ENCODE measurements at regions not wholly inside any gene's neighbourhood (a gene's known extent, or its start where the extent isn't known, plus 50 kb on each side); places are given as distances from the start of the nearest gene placed in this dataset.
A peak's percentile ranks its signal among the peaks of the same experiment; 100 is the strongest.

DNA sequence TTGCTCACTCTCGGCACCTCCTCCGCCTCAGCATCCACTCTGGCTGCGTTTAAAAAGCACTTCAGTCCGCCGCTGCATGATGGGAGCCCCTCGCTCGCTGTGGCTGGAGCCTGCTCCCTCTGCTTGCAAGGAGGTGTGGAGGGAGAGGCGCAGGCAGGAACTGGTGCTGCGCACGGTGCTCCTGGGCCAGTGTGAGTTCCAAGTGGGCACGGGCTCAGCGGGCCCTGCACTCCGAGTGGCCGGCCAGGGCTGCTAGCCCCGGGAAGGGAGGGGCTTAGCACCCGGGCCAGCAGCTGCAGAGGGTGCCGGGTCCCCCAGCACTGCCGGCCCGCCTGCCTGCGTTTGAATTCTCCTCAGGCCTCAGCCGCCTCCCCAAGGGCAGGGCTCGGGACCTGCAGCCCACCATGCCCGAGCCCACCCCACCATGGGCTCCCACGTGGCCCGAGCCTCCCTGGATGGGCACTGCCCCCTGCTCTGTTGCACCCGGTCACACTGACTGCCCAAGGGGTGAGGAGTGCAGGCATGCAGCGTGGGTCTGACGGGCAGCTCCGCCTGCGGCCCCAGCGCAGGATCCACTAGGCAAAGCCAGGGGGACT is 1599.5 kb downstream of the NCAM2 start:
- no peak for DNase-seq

DNA sequence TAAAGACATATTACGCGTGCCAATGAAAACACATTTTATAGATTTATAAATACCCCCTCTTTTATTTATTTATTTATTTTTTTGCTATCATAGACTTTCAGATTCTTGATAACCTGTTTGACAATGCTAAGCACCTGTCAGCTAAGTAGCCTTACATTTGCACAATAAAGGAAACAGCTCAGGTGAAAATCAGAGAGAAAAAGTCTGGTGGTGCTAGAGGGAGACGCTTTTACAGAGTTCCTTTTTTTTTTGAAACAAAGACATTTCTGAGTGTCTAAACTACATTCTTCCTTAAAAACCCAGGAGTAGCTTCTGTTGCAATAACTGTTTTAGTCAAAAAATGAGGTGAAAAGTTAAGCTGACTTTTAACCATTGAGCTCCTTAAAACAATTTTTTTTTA is 1611.6 kb downstream of the NCAM2 start:
- no peak for DNase-seq

DNA sequence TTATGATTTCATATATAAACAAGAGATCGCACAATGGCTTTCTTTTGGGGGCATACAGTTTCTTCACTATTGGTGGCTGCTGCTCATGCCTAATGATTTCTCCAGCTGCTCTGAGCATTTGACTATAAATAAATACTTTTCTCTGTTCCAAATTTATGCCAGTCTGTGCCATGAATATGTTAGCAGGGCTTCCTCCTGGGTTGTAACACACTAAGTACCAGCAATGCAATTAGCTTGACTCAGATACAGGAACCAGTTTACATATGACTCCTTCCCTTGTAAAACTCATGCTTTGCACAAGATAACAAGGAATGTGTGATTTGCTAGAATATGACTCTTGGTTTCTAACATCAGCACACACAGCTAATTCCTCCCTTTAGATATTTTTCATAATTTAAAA is 1629.7 kb downstream of the NCAM2 start:
- no peak for DNase-seq

DNA sequence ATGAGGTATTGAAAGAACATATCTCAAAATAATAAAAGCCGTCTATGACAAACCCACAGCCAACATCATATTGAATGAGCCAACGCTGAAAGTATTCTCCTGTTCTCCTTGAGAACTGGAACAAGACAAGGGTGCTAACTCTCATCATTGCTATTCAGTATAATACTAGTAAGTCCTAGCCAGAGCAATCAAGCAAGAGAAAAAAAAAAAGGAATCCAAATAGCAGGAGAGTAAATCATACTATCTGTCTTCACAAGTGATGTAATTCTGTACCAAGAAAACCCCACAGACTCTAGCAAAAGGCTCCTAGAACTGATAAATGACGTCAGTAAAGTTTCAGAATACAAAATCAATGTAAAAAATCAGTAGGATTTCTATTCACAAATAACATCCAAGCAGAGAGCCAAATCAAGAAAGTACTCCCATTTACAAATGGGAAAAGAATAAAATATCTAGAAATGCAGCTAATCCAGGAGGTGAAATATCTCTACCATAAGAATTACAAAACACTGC is 1632.8 kb downstream of the NCAM2 start:
- DNase-seq = no peak

DNA sequence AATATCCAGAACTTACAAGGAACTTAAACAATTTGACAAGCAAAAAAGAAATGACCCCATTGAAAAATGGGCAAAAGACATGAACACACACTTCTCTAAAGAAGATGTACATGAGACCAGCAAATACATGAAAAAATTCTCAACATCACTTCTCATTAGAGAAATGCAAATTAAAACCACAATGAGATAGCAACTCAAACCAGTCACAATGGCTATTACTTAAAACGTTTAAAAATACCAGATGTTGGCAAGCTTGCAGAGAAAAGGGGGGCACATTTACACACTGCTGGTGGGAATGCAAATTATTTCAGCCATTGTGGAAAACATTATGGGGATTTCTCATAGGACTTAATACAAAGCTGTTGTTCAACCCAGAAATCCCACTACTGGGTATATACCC is 1634.0 kb downstream of the NCAM2 start:
- DNase-seq = no peak

DNA sequence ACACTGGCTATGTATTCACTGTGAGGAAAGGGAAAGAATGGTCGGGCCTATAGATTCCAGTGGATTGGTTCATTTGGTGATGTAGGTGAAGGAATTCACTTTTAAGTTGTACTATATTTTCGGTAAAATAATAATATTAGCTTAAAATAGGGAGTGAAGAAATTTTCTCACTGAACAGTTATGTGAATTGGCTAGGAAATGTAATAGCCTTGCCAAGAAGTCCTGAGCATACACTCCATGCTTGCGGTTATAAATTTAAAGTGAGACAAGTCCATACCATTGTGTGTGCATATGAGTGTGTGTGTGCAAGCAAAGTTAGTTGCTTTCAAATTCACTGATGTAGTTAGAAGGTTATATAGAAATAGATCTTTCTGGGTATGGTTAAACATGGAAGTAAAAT is 1651.0 kb downstream of the NCAM2 start:
- no peak for DNase-seq

DNA sequence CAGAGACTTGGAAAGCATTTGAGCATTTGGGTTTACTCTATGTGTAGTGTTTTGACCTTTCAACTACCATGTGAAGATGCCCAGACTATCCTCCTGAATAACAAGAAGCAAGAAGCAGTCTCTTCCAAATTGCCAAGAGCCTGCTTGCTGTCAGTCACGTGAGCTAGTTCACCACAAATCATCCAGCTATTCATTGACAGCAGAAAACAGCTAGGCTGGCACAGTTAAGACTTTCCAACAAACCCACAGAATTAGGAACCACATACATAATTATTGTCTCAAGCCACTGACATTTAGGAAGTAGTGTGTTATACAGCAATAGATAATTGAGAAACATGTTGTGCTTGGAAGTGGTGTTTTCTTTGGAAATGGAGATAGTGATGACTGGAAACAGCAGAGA is 1652.0 kb downstream of the NCAM2 start:
- no peak for DNase-seq

DNA sequence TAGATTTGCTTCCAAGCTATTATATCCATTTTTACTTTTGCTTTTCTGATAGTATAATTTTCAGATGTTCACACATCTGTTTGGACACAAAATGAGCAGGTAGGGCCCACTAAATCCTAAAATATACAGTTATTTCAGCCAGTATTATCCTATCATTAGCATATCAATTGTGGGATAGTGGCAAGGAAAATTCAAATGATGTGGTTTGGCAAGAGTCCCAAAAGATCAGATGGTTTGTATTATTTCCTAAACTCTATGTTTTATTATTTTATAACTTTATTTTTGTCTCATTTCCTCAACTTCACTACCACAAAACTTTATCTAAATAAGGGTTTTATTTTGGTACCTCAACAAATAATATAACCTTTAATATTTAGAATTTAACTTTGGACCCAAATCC is 1659.6 kb downstream of the NCAM2 start:
- no peak for DNase-seq

DNA sequence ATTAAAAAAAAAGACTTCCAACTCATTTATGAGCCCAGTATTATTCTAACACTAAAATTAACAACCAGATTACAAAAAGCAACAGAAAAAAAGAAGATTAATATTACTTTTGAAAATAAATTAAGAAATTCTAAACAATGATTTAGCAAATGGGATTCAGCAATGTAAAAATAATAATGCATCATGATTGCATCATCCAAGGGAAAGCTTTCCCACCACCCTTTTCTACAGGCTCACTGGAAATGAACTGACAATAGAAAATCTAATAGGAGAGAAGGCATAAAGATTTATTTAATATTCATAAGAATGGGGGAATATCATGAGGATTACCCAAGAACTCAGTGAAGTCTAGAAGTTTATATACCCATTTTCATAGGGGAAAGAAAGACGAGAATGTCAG is 1671.9 kb downstream of the NCAM2 start:
- DNase-seq = no peak

DNA sequence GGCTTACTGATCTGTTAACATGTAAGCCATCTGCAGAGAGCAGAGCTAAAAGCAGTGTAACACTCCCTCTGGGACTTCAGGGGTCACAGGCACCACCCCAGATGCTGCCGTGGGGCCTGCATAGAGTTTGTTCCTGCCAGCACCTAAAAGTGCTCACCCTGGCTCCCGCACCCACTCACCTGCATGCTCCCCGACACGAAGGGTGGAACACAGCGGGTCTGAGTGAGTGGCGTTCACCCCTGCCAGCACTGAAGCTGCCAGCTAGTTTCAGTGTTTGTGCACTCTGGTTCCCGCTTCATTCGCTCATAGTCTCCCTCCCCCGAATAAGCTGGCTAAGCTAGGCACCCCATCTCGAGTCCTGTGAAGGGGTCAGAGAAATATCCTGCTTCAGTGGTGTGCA is 1681.0 kb downstream of the NCAM2 start:
- no peak for DNase-seq

DNA sequence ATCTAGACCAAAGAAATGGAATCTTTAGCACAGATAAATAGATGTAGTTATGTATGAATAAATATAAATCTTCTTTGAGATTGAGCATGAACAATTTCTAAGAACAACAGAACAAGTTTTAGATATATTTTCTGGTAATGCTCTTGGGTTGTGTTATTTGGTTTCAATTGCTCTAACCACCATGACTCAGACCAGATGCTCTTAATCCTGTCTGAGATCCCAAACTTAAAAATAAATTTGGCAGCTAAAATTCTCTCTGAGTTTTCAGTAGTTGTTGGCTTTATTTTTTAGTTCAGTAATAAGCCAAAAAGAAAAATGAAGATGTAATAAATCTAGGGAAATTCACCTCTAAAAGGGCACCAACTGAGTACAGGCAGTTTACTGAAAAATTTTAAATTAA is 1693.4 kb downstream of the NCAM2 start:
- DNase-seq = no peak

DNA sequence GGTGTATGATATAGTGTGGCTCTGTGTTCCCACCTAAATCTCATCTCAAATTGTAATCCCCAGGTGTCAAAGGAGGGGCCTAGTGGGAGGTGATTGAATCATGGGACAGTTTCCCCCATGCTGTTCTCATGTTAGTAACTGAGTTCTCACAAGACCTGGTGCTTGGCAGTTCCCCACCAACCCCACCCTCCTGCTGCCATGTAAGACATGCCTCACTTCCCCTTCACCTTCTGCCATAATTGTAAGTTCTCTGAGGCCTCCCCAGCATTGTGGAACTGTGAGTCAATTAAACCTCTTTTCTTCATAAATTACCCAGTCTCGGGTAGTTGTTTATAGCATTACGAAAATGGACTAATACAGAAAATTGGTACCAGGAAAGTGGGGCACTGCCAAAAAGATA is 1705.3 kb downstream of the NCAM2 start:
- DNase-seq = no peak

DNA sequence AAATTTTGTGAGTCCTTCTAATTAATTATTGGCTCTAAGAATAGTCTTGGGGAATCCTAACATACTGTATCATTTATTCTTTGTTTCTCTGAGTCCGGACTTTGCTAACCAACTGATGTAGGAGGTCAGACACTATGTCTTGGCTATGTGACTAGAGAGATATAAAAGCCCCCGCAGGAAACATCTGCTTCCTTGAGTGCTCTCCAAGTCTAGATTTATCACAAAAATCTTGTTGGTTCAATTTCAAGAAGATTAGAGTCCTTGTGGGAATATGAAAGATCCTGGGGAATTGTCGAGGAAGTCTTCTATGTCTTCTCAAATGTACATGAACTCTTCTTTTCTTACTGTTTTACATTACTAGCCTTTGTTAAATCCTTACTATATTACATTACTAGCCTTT is 1712.5 kb downstream of the NCAM2 start:
- DNase-seq = no peak

DNA sequence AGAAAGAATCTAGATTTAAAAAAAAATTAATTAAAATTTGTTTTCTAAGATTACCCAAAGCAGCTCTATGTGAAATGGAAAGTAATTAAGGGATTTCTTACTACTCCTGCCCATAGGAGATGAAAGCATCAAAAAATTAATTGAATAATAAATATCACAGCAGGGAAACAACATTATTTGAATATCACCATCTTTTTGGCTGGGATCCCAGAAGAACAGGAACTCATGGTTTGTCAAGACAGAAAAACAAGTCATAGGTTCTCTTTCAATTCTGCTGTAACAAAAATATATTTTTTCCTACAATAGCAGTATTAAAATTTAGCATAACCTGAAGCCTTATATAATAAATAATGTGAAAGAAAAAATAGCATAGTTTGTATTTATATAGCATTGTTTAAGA is 1713.4 kb downstream of the NCAM2 start:
- DNase-seq = no peak

DNA sequence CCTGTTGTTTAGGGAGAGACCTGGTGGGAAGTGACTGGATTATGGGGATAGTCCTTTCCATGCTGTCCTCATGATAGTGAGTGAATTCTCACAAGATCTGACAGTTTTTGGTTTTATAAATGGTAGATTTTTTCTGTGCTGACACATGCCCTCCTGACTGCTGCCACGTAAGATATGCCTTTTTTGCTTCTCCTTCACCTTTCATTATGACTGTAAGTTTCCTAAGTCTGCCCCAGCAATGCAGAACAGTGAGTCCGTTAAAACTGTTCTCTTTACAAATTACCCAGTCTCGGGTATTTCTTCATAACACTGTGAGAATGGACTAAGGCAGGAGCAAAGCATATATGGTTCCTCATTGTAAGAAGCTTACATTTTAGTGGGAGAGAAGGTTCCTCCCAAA is 1727.2 kb downstream of the NCAM2 start:
- no peak for DNase-seq

DNA sequence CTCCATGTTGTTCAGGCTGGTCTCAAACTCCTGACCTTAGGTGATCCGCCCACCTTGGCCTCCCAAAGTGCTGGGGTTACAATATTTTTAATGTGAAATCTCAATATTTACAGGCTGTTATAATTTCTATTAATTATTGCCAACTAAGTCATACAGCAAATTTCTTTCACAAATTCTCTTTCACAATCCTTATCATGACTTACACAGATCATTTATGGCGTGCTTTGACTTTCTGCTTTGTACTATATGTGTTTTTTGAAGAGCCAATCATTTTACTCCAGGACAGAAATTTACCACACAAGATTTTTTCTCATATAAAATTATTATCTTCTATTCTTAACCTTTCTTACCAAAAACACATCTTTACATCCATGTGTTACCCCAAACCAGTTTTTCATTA is 1729.9 kb downstream of the NCAM2 start:
- DNase-seq = no peak

DNA sequence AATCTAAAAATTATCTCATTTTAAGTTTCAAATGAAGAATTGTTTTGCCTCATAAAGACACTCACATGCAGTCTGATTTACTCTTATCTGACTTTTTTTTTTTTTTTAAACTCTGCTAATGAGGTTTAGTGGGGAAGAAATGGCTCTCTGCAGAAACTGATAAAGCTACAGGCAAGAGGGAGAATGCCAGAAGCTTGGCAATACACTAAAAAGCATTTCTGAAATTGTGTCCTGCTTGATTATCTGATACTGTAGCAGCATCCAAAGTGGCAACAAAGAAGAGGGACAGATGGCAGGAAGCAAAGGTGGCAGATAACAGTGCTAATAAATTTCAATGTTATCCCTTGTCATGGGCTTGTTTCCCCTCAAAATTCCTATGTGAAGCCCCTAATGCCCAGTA is 1744.9 kb downstream of the NCAM2 start:
- no peak for DNase-seq

DNA sequence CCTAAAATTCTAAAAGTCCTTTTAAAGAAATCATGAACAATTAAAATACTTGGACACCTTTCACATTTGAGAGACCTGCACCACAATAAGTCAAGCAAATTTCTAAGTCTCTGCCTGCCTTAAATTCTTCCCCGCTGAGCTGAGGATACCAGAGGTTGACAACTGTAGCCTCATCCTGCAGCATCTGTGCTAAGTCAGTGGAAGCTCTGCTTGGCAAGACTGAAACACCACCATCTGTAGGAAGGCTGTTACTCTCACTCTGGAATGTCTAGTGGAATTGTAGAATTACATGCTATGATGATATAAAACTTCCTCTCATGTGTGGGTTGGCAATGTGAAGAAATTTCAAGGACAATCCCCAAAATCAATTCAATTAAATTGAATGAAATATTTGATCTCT is 1756.5 kb downstream of the NCAM2 start:
- no peak for DNase-seq

DNA sequence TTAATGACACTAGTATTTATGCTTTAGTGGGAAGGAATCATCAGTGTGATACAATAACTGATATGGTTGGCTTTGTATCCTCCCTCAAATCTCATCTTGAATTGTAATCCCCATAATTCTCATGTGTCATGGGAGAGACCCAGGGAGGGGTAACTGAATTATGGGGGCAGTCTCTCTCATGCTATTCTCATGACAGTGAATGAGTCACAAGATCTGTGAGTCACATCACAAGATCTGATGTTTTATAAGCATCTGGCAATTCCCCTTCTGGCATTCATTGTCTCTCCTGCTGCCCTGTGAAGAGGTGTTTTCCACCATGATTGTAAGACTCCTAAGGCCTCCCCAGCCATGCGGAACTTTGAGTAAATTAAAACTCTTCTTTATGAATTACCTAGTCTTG is 1760.3 kb downstream of the NCAM2 start:
- no peak for DNase-seq

DNA sequence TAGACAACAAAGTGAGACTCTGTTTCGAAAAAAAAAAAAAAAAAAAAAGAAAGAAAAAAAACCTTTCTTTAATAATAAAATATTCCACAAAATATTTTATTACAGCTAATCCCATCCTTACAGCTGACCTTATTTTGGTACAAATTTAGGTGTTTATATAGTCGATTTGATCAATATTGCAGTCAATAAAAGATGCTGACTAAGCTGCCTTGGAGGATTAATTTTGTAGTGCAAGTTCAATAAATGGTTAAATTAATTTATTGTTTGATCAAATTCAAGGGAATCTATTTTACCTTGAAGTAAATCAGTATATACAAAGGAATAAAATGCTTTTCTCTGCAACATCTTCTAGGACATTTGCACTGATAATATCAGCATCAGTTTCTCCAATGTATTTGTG is 1764.3 kb downstream of the NCAM2 start:
- DNase-seq = no peak

DNA sequence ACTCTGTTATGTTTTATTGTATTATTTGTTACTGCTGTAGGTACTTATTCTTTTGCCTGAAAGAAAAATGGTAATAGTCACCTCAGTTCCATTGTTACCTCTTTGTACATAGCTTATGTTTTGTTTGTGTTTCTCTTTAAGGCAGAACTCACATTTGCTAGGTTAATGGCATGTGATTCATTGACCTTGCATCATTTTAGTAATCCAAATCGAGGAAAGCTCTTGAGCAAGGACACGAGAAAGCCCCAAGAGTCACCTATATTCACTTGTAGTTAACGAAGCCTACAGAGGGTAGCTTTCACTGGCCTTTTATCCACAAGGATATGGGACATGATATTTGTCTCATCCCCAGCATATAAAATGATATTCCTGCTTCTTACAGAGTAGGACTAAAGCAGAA is 1765.2 kb downstream of the NCAM2 start:
- no peak for DNase-seq

DNA sequence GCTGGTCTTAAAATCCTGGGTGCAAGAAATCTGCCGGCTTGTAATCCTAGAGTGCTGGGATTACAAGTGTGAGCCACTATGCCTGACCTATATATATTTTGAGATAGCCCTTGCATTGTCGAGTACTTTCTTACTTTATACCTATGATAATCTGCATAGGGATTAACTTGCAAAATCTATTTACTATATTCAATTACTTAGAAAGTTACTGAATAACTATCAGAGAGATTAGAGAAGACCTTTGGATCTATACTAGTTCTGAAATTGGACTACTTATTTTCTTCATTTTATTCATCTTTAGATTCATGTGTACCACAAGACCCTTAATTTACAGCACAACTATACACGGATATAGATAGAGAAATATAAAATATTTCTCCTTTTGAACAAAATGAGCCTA is 1766.0 kb downstream of the NCAM2 start:
- no peak for DNase-seq

DNA sequence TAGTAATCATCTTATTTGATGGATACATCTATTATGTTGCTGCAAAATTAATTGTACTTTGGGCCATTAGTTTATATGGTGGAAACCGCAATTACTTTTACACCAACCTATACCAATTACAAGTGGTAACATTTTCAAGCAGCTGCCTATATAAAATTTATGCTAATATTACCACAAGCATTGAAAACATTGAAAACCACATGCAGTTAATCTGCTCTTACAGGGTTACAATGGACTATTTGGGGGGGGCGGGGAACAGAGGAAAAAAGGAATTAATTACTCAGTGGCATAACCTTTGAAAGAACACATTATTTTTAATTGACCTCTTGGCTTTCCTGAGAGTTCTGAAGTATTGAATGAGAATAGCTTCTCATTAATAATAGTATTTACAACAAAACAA is 1793.2 kb downstream of the NCAM2 start:
- DNase-seq = no peak

DNA sequence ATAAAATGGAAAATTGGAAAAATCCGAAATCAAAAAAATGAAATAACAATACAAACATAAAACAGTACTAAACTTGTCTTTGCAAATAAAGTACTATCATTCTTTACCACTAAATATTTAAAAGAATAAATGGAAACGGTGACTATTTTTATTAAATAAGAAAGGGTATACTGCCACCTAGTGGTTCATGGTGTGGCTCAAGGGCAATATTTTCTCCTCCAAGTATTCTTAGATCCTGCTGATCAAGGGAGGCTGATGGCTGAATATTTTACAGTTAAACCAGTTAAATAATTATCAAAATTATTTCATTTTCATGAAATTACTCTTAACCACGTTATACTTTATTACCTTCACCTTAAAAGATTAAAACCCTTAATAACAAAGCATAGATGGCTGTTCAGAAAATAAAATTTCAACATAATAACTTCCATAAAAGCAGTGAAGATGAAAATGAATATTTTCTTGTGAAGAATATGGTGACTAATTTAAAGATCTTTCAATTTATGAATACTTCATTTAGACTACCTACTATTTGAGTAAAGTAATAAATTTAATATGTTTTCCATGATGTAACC is 1793.9 kb downstream of the NCAM2 start:
- DNase-seq = peak; percentile 7

DNA sequence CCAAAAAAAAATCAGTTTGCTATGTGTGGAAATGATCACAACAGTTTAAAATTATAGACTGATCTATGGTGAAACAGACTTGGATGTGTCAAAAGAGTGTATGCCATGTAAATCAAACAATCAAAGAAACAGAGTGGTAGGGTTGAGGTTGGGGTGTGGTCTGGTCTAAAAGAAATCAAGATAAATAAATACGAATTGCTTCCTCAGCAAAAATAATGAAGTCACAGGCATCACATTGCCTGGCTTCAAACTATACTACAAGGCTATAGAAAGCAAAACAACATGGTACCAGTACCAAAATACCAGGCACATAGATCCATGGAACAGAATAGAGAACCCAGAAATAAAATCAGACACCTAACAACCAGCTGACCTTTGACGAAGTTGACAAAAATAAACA is 1796.9 kb downstream of the NCAM2 start:
- no peak for DNase-seq
